Neural progenitor cell (in vitro differentiated cells): ENCODE measurements at regions not wholly inside any gene's neighbourhood (a gene's known extent, or its start where the extent isn't known, plus 50 kb on each side); places are given as distances from the start of the nearest gene placed in this dataset.

ENCODE experiments used
- CTCF ChIP-seq: fragments of 200-600 bp; sonication (generic); IDR thresholded peaks from 2 replicates; pipeline ENCODE4 v1.5.1; 2017; ENCODE audit warnings: antibody characterized with exemption, mild to moderate bottlenecking
- EZH2 ChIP-seq: fragments of 200-600 bp; sonication (generic); IDR thresholded peaks from 2 replicates; pipeline ENCODE4 v1.6.1; 2017; ENCODE audit warnings: antibody characterized with exemption, mild to moderate bottlenecking, moderate library complexity
- EZH2phosphoT487 ChIP-seq: fragments of 200-600 bp; sonication (generic); IDR thresholded peaks from 2 replicates; pipeline ENCODE4 v1.6.1; 2017; ENCODE audit warnings: antibody characterized with exemption

GRCh38 chr2:199025146-199025545 is 432.6 kb downstream of the SATB2 start:
- TF ChIP-seq CTCF (no peak), EZH2 (no peak), EZH2phosphoT487 (no peak)
